ENCODE measurements at regions not wholly inside any gene's neighbourhood (a gene's known extent, or its start where the extent isn't known, plus 50 kb on each side); places are given as distances from the start of the nearest gene placed in this dataset.

DNA sequence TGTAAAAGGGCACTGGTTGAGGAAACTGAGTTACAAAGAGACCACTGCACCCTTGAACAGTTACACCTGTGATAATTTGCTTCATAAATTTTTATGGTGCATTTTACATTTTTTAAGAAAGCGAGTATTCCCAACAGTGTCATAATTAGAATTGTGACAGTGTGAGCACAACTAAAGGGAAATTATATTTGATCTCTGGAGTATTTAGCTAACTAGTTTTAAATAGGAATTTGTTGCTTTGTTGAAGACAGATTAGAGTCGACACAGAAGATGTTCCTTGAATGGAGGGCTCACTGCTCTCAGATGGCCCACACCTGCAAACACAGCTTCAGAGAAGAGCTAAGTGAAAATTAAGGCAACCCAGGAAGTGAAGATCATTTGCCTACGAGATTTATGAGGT lies 555.0 kb upstream of the GOT2 start:
- TF ChIP-seq, protein P1, sequence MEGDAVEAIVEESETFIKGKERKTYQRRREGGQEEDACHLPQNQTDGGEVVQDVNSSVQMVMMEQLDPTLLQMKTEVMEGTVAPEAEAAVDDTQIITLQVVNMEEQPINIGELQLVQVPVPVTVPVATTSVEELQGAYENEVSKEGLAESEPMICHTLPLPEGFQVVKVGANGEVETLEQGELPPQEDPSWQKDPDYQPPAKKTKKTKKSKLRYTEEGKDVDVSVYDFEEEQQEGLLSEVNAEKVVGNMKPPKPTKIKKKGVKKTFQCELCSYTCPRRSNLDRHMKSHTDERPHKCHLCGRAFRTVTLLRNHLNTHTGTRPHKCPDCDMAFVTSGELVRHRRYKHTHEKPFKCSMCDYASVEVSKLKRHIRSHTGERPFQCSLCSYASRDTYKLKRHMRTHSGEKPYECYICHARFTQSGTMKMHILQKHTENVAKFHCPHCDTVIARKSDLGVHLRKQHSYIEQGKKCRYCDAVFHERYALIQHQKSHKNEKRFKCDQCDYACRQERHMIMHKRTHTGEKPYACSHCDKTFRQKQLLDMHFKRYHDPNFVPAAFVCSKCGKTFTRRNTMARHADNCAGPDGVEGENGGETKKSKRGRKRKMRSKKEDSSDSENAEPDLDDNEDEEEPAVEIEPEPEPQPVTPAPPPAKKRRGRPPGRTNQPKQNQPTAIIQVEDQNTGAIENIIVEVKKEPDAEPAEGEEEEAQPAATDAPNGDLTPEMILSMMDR (IDR thresholded peaks at IDR 0.05): no peak
- no peak for TF ChIP-seq POLR2A (IDR thresholded peaks at IDR 0.05)

Measured in lower leg skin (tissue), 3 donors.